Brain microvascular endothelial cell (primary cell): ENCODE measurements at regions not wholly inside any gene's neighbourhood (a gene's known extent, or its start where the extent isn't known, plus 50 kb on each side); places are given as distances from the start of the nearest gene placed in this dataset.

ENCODE experiments used
- DNase-seq: peaks from one replicate; pipeline ENCODE4 v3.0.0-alpha.2; 2020
- H3K27ac ChIP-seq: fragments of 250-450 bp; sonication (Bioruptor Pico); 2 replicates; pipeline ENCODE4 v1.5.1; 2020; ENCODE audit warnings: mild to moderate bottlenecking, moderate library complexity
- H3K27me3 ChIP-seq: fragments of 250-450 bp; sonication (Bioruptor Pico); replicated peaks from 2 replicates; pipeline ENCODE4 v1.5.1; 2020; ENCODE audit warnings: mild to moderate bottlenecking
- H3K36me3 ChIP-seq: fragments of 250-450 bp; sonication (Bioruptor Pico); replicated peaks from 2 replicates; pipeline ENCODE4 v1.5.1; 2020; ENCODE audit warnings: mild to moderate bottlenecking
- H3K4me3 ChIP-seq: 2 replicates; pipeline ENCODE4 v1.5.1; 2011; ENCODE audit warnings: low read depth, mild to moderate bottlenecking, control low read depth, low read length, moderate library complexity
- in situ Hi-C: cut with HindIII; loops from 2 replicates; pipeline ENCODE4 v1.10.0; 2017; ENCODE audit warnings: low sequenced_read_pairs, low pct_ligation_motif_present
- TF ChIP-seq, protein P1 (sequence below): IDR thresholded peaks from 2 replicates; pipeline ENCODE4 v1.5.1; 2011; ENCODE audit warnings: low read depth, mild to moderate bottlenecking, moderate library complexity, low read length, control low read depth, inconsistent platforms; ENCODE audit errors: missing control alignments

- Histone ChIP-seq H3K27me3 (no peaks in the 10 kb centered on the region), H3K27ac (no peak overlapping the region), H3K36me3 (no peaks in the 10 kb centered on the region), H3K4me3 (no peak overlapping the region)
- in situ Hi-C loops: no loop called here
- TF ChIP-seq, protein P1, sequence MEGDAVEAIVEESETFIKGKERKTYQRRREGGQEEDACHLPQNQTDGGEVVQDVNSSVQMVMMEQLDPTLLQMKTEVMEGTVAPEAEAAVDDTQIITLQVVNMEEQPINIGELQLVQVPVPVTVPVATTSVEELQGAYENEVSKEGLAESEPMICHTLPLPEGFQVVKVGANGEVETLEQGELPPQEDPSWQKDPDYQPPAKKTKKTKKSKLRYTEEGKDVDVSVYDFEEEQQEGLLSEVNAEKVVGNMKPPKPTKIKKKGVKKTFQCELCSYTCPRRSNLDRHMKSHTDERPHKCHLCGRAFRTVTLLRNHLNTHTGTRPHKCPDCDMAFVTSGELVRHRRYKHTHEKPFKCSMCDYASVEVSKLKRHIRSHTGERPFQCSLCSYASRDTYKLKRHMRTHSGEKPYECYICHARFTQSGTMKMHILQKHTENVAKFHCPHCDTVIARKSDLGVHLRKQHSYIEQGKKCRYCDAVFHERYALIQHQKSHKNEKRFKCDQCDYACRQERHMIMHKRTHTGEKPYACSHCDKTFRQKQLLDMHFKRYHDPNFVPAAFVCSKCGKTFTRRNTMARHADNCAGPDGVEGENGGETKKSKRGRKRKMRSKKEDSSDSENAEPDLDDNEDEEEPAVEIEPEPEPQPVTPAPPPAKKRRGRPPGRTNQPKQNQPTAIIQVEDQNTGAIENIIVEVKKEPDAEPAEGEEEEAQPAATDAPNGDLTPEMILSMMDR: no peak
- DNase-seq: no peak
Measured at GRCh38 chr5:164893071-164893470, 1387.7 kb downstream of the MAT2B start.

GRCh38 chr5:164898705-164899104 is 1393.3 kb downstream of the MAT2B start:
- H3K4me3 ChIP-seq: no peak overlapping the region
- in situ Hi-C loops: no loop called here

GRCh38 chr5:164909673-164910072 is 1404.3 kb downstream of the MAT2B start:
- Histone ChIP-seq H3K27me3 (no peaks in the 10 kb centered on the region), H3K4me3 (no peak overlapping the region), H3K27ac (no peak overlapping the region), H3K36me3 (no peaks in the 10 kb centered on the region)
- TF ChIP-seq, protein P1: no peak
- in situ Hi-C loops: no loop called here
- DNase-seq: no peak

More at GRCh38 chr5:164898705-164899104, 1393.3 kb downstream of the MAT2B start:
- no peak for DNase-seq
- no peaks in the 10 kb centered on the region for H3K27me3 ChIP-seq
- TF ChIP-seq, protein P1: no peak
- H3K27ac ChIP-seq: no peak overlapping the region
- H3K36me3 ChIP-seq: no peaks in the 10 kb centered on the region

DNA sequence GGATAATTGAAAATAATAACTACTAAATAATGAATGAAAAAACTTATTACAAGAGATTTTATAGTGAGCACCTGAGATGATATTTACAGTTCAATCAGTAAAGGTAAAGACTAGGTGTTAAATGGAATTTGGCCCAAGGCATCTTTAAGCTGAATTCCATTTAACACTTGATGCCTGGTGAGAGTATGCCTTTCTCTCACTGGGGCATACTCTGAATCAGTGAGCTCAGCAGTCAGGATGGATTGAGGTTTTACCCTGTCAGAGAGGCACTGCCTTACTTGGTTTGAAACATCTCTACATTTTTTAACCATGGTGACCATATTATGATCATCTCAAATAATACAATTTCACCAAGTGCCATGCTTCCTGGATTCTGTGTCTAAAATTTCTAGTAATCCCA is 1416.3 kb downstream of the MAT2B start:
- TF ChIP-seq, protein P1: no peak
- Histone ChIP-seq H3K27me3 (no peaks in the 10 kb centered on the region), H3K36me3 (no peaks in the 10 kb centered on the region), H3K4me3 (no peak overlapping the region), H3K27ac (no peak overlapping the region)
- DNase-seq: no peak
- in situ Hi-C loops: no loop called here

DNA sequence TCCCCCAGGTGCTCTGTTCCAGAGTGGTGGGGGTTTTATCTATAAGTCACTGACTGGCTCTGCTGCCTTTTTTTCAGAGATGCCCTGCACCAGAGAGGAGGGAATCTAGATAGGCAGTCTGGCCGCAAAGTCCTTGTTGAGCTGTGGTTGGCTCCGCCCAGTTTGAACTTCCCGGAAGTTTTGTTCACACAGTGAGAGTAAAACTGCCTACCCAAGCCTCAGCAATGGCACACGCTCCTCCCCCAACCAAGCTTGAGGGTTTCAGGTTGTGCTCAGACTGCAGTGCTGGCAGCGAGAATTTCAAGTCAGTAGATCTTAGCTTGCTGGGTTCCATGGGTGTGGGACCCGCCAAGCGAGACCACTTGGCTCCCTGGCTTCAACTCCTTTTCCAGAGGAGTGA is 1428.6 kb downstream of the MAT2B start:
- TF ChIP-seq, protein P1: no peak

DNA sequence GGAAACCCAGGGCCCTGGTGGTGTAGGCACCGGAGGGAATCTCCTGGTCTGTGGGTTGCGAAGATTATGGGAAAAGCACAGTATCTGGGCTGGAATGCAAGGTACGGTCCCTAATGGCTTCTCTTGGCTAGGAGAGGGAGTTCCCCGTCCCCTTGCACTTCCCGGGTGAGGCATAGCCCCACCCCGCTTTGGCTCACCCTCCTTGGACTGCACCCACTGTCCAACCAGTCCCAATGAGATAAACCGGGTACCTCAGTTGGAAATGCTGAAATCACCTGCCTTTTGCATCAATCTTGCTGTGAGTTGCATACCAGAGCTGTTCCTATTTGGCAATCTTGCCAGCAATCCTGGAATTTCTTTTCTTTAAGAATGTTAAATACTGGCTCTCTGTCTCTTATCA is 1429.1 kb downstream of the MAT2B start:
- TF ChIP-seq, protein P1: no peak

More for the DNA sequence above, 1428.6 kb downstream of the MAT2B start:
- no peak overlapping the region for H3K27ac ChIP-seq
- H3K27me3 ChIP-seq: no peaks in the 10 kb centered on the region
- DNase-seq: no peak
- in situ Hi-C loops: no loop called here
- H3K36me3 ChIP-seq: no peaks in the 10 kb centered on the region
- no peak overlapping the region for H3K4me3 ChIP-seq

More for the DNA sequence above, 1429.1 kb downstream of the MAT2B start:
- no peak for DNase-seq
- in situ Hi-C loops: no loop called here
- Histone ChIP-seq H3K27ac (no peak overlapping the region), H3K27me3 (no peaks in the 10 kb centered on the region), H3K4me3 (no peak overlapping the region), H3K36me3 (no peaks in the 10 kb centered on the region)
